Mammary epithelial cell (primary cell): ENCODE measurements at regions not wholly inside any gene's neighbourhood (a gene's known extent, or its start where the extent isn't known, plus 50 kb on each side); places are given as distances from the start of the nearest gene placed in this dataset.

Experiments
- CTCF ChIP-seq, 2 donors: IDR thresholded peaks in 1 of 2; conservative IDR thresholded peaks in 1 of 2; 2 replicates each; pipeline ENCODE4 v1.5.1; 2011 to 2012; ENCODE audit warnings: inconsistent platforms in 2 of 2, low read length in 2 of 2, mild to moderate bottlenecking in 2 of 2, control low read depth in 1 of 2, low read depth in 1 of 2; ENCODE audit not compliant: insufficient read depth in 1 of 2; ENCODE audit errors: extremely low read depth in 1 of 2
- EZH2 ChIP-seq: IDR thresholded peaks from 2 replicates; pipeline ENCODE4 v1.6.1; 2012; ENCODE audit warnings: low read length, inconsistent platforms, borderline replicate concordance

GRCh38 chr10:86585037-86585929 is 63.7 kb upstream of the WAPL start:
- TF ChIP-seq CTCF (conservative IDR thresholded peaks at IDR 0.05 in 1 of 2, IDR thresholded peaks at IDR 0.05 in 1 of 2; ENCODE audit: extremely low read depth in 1 of 2, insufficient read depth in 1 of 2, low read depth in 1 of 2, low read length in 2 of 2) (peak; percentile 85 to 96), EZH2 (no peak)
